ENCODE measurements at regions not wholly inside any gene's neighbourhood (a gene's known extent, or its start where the extent isn't known, plus 50 kb on each side); places are given as distances from the start of the nearest gene placed in this dataset.
"Not testable (repeated sequence)": the region's sequence is repeated elsewhere in the genome, so short reads cannot be mapped to it uniquely, and the experiment has no call there.

DNA sequence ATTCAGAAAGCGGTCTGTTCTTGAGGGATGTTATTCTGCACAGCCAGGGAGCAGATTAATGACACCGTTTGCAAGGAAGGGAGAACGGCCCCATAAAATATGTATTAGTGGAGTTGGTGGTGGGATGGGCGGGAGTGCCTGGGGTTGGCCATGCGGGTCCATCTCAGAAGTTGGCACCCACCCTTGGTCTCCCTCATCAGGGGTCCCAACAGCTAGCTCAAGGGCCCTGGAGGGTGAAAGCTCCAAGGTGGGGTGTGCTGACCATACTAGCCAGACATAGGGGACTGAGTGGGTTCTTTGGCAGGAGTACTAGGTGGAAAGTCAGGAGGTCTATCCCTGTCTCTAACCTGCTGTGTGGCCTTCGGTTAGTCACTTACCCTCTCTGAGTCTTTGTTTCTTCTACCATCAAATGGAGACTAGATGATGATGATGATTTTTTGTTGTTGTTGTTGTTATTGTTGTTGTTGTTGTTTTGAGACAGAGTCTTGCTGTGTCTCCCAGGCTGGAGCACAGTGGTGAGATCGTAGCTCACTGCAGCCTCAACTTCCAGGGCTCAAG is 83.2 kb upstream of the BRD7 start:
- intact Hi-C loops (cut with micrococcal nuclease), result loop anchor here (10.0 kb wide), 1 partner anchor 463 kb away; no protein-coding TSS in a partner anchor

DNA sequence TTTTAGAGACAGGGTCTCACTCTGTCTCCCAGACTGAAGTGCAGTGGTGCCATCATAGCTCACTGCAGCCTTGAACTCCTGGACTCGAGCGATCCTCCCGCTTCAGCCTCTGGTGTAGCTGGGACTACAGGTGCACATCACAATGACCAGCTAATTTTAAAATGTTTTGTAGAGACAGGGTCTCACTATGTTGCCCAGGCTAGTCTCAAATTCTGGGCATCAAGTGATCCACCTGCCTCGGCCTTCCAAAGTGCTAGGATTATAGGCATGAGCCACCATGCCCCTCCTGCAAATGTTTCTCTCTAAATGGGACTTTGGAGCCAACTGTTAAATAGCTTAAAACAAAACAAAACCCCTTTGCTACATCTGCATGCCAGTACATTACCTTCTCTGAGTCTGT is 82.2 kb upstream of the BRD7 start:
- intact Hi-C loops (cut with micrococcal nuclease), result loop anchor here (10.0 kb wide), 1 partner anchor 464 kb away; no protein-coding TSS in a partner anchor

DNA sequence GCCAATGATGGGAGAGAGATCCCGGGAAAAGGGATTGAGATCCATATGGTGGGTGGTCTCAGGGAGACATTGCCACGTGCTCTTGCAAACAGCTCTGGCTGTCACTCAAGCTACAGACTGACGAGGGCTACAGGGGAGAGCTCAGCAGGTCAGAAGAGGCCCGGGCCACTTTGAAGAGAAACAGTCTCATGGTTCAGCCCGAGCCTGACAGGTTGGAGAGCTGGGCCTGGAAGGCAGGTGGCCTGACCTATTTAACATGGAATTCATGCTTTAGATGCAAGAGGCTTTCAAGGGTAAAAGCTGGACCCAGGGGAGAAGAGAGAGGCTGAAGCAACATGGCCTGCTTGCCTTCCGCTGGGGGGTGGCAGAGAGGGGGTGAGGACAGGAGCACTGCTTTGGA is 81.0 kb upstream of the BRD7 start:
- intact Hi-C loops (cut with micrococcal nuclease), result loop anchor here (10.0 kb wide), 1 partner anchor 465 kb away; no protein-coding TSS in a partner anchor

DNA sequence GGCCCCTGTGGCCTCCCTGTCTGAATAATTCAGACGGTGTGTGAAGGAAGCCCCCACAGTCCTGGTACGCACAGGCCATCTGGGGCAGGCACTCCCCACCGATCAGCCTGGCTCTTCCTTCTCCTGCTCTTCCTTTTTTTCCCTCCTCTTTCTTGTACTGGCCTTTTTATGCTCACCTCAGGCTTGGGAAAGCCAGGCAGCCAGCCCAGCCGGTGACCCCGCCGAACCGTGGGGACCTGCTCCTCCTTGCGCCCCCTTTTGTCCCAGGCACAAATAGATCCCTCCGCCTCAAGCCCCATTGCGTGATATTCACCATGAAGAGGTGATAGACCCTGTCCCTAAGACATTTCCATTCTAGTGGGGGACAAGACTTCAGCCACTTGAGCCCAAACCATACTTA is 80.2 kb upstream of the BRD7 start:
- intact Hi-C loops (cut with micrococcal nuclease), result no loop called here

DNA sequence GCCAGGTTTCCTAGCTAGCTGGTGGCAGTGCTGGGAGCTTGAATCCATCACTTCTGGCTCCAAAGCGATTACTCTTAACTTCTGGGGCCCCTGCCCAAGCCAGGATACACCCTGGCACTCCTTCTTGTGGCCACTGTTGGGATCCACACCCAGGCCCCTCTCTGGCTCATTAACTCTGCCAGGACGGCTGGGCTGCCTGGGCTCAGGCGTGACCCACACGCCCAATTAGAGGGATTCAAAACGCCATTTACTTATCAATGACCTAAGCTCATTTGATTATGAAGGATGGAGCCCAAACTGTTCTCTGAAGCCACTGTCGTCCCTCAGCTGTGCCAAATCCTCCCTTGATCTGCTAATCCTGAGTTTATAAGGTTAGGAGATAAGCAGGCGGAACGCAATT is 79.7 kb upstream of the BRD7 start:
- intact Hi-C loops (cut with micrococcal nuclease), result no loop called here

DNA sequence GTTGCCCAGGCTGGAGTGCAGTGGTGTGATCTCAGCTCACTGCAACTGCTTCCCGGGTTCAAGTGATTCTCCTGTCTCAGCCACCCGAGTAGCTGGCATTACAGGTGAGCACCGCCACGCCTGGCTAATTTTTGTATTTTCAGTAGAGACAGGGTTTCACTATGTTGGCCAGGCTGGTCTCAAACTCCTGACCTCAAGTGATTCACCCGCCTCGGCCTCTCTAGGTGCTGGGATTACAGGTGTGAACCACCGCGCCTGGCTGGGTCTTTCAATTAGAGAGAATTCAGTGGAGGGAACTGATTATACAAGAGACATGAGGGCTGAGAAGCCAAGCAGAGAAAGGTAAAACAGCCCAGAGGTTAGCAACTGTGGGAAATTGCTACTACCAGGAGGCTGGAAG is 78.6 kb upstream of the BRD7 start:
- intact Hi-C loops (cut with micrococcal nuclease), result not testable (repeated sequence)

DNA sequence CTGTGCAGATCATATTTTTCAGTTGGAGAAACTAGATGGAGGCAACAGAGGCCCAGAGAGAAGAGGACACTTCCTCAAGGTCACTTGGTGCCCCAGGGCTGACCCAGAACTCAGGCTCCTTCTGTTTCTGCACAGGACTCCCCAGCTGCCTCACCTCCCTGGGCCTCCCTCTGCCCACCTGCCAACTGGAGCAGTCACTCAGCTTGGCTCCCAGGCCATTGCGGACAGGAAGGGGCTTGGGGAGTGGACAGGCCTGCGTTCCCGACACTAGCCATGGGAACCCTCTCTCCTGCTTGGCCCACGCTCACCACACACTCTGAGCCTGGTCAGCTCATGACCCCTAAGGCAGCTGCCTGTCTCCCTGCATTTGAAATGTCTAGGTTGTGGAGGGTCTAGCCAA is 78.1 kb upstream of the BRD7 start:
- intact Hi-C loops (cut with micrococcal nuclease), result no loop called here

DNA sequence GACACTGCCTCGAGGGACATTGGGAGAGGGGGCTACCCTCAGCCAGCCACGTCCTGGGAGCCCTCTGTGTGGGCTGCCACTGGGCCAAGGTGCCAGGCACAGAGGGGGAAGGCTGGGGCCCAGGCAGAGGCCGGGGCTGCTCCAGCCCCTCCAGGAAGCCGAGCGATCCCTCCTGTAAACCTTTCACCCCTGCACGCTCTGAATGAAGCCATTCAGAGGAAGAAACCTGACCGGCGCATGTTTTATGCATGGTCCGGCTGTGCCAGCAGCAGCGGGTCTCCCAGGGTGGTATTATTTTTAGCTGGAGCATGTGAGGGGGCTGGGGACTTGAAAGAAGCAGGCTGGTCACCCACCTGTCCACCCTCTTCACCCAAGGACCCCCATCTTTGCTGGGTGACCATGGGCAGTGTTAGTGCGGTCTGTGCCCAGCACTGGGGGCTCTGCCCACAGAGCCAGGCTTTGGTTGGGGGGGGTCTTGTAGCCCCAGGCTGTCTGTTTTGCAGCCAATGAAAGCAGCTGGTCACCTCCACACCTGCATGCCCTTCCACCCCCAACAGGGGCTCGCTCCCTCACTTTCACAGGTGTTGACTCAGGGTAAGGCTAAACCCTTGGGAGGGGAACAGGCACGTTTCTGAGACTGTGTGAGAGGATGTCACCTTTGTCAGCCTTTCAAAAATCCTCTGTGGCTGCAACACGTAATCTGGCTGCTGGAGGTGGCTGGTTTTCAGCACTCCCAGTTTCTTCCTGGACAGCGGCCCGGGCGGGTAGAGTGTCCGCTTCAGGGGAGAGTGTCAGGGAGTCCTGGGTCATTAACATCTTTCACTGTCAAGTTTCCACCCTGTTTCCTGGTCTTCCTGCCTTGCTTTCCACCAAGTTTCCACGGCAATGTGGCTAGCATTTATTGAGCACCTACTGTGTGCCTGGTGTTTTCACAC is 77.1 kb upstream of the BRD7 start:
- intact Hi-C loops (cut with micrococcal nuclease), result no loop called here

DNA sequence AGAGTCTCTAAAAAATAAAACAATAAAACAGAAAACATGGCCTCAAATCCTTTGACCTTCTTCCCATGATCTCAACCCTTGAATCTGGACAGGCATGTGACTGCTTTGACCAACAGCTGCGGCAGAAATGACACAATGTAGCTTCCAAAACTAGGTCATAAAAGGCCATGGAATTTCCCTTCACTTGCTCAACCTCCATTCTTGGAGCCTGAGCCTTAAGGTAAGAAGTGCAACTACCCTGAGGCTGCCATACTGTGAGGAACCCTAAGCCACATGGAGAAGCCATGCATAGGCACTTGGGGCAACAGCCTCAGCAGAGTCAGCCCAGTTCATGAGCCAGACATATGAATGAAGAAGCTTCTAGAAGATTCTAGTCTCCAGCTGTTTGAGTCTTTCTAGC is 75.7 kb upstream of the BRD7 start:
- intact Hi-C loops (cut with micrococcal nuclease), result no loop called here

DNA sequence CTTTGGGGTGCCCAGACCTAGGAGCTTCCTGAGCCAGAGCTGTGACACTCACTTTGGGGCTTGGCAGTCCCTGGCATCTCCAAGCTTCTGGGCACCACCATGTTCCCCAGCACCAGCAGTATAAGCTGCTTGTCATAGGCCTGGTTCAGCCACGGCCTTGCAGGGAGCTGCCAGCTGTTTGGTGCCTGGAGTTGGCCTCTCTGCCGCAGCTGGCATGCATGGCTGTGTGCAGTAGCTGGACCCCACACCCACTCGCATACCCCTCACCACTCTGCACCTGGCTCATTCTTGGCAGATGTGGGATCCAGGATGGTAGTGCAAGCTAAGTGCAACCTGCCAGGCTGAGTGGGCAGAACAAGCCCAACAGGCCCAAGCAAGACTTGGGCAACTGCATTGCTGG is 73.4 kb upstream of the BRD7 start:
- intact Hi-C loops (cut with micrococcal nuclease), result no loop called here

DNA sequence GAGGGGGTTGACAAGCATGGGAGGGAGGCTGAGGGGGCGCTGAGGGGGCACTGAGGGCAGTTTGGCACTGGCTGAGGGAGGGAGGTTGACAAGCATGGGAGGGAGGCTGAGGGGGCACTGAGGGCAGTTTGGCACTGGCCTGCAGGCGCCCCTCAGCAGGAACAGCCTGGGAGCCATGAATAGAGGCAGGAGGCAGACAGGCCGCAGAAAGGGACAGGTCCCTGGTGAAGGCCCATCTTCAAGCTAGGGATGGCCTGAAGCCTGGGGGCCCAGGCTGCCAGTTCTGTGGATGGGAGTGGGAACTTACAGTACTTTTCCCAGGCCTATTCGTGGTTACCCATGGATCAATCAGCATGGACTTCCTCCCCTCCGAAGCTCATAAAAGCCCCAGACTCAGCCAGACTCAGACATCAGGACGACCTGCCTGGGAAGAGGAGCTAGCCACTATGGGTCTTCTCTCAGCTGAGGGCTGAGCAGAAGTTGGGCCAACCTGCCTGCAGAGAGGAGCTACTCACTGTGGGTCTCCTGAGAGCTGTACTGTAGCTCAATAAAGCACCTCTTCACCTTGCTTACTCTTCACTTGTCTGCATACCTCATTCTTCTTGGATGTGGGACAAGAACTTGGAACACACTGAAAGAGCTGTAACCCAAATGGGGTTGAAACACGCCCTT is 72.8 kb upstream of the BRD7 start:
- intact Hi-C loops (cut with micrococcal nuclease), result no loop called here

DNA sequence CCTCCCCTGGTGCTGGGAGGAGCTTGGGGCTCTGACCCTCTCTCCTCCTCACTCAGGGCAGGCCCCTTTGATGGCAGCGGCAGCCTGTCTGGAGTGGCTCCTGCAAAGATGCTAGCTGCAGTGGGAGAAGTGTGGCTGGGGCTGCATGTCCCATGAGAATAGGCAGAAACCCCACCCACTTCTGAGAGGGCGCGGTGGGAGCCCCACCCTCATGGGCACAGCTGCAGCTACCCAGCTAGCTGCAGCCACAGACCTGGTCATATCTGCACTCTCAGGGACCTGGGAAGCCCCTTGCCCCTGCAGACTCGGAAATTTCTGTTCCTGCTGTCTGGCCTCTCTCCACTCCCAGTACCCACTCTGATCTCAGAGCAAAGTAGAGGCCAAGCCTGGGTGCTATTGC is 72.2 kb upstream of the BRD7 start:
- intact Hi-C loops (cut with micrococcal nuclease), result no loop called here

DNA sequence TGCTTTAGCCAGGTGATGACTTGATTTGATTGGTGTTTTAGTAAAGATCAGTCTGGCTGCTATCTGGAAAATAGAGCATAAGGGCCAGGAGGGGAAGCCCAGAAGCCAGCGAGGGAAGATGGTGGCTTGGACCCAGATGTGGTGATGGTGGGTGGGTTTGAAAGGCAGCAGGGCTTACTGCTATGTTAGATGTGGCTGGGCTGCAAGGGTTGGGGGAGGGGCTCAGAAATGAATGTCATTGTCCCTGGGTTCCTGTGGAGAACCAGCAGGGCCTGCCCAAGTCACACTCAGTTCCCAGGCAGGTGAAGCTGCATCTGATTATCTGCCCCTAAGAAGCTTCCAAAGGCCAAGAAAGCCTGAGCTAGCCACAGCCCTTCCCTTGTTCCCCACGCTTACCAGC is 71.7 kb upstream of the BRD7 start:
- intact Hi-C loops (cut with micrococcal nuclease), result no loop called here

DNA sequence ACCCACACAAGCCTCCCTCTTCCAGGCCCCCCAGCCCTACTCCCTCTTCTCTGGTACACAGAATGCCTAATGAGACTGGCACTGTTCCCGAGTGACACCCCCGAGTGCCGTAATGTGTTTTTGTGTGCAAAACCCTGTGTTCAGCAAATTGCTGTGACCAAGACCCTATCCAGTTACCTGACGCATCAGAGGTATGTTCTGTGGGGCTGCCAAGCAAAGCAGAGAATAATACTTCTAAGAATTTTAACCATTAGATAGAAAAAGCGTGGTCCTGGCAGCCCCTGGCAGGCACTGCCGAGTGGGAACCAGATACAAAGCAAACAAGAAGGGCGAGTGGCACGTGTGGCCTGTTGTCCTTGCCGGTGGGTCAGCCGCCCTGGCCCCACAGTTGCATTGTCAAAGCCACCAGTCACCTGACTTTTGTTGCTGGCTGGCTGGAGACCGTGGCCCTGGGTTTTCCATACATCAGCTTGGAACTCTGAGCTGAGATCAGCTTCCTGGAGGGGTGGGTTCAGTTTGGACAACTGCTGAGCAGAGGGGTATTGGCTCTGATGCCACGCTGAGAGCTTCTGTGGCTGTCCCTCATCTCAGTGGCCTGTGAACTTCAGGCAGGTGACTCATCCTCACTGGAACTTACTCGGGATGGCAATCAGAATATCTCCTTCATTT is 69.1 kb upstream of the BRD7 start:
- intact Hi-C loops (cut with micrococcal nuclease), result no loop called here

DNA sequence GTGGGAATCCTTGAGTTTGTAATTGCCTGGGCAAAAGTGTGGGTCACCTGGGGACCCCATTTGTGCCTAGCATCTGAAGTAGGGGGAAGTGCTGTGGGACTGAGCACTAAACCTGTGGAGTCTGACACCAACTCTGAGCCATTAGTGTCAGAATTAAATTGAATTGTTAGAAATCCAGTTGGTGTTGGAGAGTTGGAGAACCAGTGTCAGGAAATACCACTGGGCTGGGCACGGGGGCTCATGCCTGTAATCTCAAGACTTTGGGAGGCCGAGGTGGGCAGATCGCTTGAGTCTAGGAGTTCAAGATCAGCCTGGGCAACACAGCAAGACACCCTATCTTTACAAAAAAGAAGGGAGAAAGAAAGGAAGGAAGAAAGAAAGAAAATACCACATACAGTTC is 67.5 kb upstream of the BRD7 start:
- intact Hi-C loops (cut with micrococcal nuclease), result no loop called here

DNA sequence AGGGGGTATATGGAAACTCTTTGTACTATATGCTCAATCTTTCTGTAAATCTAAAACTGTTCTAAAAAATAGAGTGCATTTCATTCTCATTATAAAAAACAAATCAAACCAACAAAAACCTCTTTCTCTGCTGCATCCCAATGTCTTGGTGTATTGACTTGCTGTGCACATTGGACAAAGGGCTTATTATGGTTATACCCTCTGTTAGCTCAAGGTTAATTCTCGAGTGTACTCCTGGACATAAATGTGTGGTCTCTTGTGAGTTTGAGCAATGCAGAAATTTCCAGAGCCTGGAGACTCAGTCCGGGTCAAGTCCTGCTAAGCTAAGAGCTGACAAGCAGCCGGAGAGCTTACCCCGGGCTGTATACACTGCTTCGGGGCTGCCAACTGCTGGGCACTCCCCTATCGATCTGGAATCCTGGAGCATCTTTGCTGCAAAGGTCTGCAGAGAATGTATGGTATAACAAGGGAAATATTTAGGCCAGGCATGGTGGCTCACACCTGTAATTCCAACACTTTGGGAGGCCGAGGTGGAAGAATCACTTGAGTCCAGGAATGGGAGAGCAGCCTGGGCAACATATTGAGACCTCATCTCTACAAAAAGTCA is 66.2 kb upstream of the BRD7 start:
- intact Hi-C loops (cut with micrococcal nuclease), result no loop called here

DNA sequence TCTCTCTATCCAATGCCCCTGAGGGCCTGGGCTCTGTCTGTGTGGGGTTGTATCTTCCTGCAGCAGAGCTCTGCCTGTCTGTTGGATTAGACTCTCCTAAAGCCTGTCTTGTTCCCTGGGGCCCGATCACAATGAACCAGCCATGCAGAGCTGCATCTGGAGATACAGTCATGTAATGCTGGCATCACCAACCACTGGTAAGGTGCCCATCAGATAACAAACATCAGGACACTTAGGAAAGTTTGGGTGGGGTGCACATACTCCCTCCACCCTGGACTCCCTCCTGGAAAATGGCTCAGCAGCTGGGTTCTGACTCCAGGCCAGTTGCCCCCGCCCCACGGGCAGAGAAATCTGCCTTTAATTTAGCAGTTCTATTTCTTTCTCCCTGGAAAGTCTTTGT is 61.3 kb upstream of the BRD7 start:
- intact Hi-C loops (cut with micrococcal nuclease), result no loop called here

DNA sequence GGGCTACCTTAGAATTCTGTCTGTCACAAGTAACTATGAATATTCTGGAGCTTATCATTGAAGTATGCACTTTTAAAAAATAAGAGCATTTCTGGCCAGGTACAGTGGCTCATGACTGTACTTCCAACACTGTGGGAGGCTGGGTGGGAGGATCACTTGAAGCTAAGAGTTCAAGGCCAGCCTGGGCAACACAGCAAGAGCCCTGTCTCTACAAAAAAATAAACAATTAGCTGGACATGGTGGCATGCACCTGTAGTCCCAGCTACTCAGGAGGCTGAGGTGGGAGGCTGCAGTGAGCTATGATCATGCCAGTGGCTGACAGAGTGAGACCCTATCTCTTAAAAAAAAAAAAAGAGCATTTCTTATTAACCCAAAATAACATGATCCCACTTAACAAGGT is 60.0 kb upstream of the BRD7 start:
- intact Hi-C loops (cut with micrococcal nuclease), result no loop called here

DNA sequence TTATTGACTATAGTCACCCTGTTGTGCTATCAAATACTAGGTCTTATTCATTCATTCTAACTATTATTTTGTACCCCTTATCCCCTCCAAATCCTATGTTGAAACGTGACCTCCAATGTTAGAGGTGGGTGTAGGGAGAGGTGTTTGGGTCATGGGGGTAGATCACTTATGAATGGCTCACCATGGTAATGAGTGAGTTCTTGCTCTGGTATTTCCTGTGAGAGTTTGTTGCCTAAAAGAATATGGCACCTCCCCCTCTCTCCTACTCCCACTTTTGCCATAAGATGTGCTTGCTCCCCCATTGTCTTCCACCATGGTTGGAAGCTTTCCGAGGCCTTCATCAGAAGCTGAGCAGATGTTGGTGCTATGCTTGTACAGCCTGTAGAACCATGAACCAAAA is 59.3 kb upstream of the BRD7 start:
- intact Hi-C loops (cut with micrococcal nuclease), result no loop called here

DNA sequence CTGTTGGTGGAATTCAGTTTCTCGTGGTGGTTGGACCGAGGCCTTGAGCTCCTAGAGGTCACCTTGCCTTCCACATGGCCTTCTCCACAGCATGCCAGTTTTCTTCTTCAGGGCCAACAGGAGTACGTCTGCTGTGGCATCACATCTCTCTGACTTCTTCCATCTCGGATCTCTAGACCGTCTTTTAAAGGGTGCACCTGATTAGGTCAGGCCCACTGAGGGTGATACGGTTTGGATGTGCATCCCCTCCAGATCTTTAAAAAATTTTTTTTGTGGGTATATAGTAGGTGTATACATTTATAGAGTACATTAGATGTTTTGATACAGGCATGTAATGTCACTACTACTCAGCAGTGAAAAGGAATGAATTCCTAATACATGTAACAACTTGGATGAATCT is 58.3 kb upstream of the BRD7 start:
- intact Hi-C loops (cut with micrococcal nuclease), result no loop called here

DNA sequence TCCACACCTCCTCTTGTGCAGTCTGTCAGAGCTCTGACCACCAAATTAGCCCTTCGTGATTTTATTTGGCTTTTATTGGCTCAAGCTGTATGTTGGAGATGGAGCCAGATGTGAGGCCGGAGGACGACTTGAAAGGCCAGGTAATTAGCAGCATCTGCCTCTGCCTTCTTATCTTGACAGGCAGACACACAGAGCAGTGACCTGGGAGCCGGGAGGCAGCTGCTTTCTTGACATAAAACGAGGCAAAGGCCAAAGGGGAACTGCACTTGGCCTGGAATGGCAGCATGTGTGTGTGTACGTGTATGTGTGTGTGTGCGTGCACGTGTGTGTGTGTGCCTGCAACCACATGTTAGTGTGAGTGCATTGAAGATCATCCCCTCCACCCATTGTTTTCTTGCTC is 56.9 kb upstream of the BRD7 start:
- intact Hi-C loops (cut with micrococcal nuclease), result no loop called here

Measured in T-helper 1 cell treated with Interleukin-12 subunit alpha and Interleukin-12 subunit beta and Interleukin-4 antibody, amounts not matched to agents 30 ng/mL and 1 ng/mL, for 36 hours (primary cell).